GM21360 (cell line): ENCODE measurements at regions not wholly inside any gene's neighbourhood (a gene's known extent, or its start where the extent isn't known, plus 50 kb on each side); places are given as distances from the start of the nearest gene placed in this dataset.

Experiments
- ATAC-seq: cut with Tn5 transposase; IDR thresholded peaks from one replicate; pipeline ENCODE4 v1.9.1; 2021; ENCODE audit warnings: mild to moderate bottlenecking, moderate library complexity; ENCODE audit not compliant: unreplicated experiment

DNA sequence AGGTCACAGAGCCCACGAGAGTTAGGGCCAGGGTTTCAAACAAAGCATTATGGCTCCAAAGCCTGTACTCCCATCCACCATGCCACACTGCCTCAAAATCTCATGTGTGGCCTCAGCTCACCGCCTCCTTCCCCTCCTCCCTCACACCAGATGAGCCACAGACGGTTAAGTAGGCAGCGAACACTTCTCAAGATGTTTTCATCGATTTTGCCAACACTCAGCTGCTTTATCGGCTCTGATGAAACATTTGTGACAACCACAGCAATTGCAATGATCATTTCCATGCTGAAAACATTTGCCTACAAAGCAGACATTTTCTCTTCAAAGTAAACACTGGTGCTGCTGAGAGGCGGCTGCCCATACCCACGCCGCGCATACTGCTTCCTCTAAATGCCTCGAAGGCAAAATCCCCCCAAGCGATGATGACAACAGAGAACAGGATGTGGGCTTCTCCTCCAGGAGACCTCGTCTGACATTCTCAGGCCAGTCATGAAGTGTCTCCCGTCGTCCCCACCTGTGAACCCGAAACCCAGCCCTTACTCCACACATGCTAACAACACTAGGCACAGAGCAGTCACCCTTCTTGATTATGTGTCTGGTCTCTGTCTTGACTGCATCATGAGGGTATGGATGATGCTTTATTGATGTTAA is 599.2 kb downstream of the SOX6 start:
- ATAC-seq = no peak

DNA sequence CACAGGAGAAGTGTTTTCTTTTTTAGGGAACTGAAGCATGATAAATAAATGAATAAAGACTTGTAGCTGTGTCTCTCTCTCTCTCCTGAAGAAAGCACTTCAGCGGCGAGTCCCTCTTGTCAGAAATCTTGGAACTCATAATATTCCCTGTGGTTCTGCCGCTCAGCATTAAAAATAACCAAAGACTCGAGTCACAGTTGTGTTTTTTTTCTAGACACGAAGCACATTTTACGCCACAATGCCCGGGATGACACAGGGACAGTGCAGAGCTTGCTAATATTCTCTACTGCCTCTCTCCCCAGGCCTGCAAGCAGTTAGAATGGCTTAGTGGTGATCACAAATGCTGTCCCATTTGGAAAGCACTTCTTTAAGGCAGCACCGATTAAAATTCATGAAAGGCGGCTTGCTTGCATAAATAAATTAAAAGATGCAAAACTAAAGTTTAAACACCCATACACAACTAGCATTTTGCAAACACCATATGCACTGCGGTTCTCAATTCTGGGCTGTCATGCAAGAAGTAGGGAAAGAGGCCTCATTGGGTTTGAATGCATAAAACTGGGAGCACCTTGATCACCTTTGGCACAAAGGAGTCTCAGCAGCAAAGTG is 597.4 kb downstream of the SOX6 start:
- no peak for ATAC-seq

DNA sequence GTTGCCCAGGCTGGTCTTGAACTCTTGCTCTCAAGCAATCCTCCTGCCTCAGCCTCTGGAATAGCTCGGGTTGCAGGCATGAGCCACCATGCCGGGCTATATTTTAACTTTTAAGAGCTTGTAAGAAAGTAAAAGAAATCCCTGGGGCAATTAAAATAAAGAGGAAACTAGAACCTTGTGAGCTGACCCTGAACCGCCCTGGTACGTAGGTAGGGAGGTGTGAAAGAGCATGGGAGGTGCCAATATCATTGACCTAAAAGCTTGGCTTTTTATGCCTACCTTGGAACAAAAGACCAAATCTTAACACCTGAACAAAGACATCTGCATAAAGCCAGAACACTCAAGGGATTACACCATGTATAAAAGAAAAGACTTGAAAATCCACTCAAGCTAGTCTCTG is 595.1 kb downstream of the SOX6 start:
- ATAC-seq = no peak

DNA sequence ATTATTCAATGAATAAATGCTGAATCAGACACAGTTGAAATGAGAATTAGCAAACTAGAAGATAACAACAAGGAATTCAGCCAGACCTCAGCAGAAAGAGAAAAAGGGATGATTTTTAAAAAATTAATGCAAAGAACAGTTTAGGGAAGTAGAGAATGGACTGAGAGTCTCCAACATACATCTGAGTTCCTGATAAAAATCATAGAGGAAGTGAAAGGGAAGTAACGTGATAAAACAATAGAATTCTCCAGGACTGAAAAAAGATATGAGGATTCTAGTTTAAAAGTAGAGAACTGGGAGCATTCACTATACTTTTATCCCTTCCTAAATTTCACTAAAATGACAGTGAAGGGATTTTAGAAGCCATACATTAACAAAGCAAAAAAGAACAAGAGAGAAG is 592.0 kb downstream of the SOX6 start:
- no peak for ATAC-seq

DNA sequence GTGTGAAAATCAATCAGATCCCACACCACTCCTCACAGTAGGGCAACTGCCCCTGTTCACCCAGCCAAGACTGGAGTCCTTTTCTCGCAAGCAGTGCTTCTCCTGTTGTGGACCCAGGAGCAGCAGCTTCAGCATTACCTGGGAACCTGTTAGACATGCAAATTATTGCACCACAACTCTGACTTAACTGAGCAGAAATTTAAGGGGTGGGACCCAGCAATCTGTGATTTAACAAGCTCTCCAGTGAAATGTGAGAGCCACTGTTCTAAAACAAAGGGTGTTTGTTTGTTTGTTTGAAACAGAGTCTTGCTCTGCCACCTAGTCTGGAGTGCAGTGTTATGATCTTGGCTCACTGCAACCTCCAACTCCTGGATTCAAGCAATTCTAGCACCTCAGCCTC is 591.4 kb downstream of the SOX6 start:
- ATAC-seq = no peak

DNA sequence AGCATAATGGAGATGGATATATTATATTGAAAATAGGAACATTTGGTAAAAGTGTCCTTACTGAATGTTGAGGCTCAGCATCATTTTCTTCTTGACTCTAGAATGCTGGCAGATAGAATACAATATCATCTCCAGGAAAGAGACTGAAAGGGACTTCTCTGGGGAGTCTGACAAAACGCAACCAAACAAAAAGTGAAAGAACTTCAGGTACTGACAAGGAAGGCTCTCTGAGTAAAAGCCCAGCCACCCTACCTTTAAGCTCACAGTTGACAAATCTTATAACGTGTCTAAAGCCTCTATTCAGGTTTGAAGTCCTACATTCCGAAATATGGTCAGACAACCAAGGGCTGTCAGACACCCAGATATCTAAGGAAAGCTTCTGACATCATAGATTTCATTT is 590.8 kb downstream of the SOX6 start:
- no peak for ATAC-seq

DNA sequence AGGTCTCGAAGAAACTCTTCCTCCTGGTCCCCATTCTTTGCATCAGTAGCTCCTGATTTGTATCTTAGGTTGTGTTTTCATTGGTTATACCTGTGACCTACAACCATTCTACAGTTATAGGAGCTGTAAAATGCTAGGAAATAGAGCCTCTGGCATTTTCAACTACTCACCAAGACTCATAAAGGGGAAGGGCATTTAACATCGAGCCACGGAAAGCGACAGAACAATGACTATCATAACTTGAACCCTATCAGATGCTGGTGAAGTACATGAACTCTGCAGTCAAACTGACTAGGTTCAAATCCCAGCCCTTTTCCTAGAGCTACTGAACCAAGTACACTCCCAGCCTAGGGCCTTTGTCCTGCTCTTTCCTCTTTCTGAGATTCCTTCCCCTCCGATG is 588.0 kb downstream of the SOX6 start:
- no peak for ATAC-seq

DNA sequence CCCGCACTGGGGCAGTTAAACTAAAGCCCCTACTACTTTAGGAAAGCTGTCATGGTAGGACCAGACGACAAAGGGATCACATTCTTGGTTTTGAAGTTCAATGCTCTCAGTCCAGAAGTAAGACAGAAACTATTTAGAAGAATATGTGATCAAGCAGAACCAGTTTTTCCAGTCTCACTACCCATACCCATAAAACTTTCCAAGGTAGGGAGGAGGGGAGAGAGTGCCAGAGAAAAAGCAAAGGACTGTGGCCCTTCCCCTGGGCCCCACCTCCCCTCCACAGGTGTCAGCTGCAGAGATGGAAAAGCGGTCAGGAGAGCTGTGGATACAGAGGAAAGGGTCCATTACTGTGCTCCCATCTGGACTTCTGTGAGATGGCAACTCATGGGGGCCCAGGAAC is 587.1 kb downstream of the SOX6 start:
- no peak for ATAC-seq

DNA sequence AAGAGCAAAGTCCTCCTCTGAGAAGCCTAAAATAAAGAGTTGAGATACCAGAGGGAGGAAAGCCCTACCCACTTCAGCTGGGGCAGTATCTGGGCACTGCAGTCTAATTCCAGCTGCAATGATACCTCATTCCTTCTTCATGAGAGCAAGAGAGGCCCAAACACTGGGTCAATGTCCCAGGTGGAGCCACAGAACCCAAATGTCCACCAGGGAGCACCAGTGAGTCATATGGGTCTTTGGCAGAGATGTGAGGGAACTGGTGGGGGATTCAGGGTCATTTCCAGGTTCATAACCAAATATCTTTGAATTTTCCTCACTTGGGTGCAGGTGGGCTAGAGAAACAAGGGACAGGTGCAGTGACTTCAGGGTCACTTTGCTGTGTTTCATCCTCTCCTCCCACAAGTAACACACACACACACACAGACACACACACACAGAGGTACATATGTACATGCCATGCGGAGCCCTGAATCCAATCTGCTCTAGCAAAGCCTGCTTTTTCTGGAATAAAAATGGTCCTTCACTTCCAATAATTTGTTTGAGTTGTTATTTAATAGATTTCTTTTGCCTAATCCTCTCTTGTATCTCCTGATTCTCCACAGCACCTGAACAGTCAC is 585.4 kb downstream of the SOX6 start:
- no peak for ATAC-seq

DNA sequence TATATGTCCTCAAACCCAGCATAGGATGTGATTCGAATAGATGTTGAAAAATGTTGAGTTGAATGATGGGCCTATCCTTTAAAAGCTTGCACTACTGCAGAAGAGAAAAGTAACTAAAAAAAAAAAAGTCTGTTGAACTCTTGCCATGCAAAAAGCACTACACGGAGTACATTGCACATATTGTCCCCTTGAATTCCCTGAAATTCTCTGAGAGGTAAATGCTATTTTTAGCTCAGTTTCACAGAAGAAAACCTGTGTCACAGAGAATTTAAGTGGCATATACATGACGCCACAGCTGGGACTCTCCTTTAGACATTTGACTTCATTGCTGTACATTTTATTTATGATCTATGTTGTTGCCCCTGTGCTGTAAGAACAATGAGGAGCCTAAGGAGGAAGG is 583.8 kb downstream of the SOX6 start:
- no peak for ATAC-seq

DNA sequence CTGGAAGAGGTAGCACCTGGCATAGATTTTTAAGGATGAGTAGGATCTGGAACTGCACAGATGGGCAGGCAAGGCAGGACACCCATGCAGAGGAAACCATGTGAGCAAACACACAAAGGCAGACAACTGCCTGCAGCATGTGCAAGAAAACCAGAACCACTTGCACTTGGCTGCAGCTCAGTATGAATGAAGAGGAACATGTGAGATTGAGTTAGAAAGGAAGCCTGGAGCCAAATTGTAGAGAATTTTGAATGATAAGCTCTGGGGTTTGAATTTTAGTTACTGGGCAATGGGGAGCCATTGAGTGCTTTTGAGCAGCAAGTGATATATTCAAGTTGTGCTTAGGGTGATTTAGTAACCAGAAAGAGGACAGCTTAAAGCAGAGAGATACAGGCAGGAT is 583.4 kb downstream of the SOX6 start:
- ATAC-seq = no peak

DNA sequence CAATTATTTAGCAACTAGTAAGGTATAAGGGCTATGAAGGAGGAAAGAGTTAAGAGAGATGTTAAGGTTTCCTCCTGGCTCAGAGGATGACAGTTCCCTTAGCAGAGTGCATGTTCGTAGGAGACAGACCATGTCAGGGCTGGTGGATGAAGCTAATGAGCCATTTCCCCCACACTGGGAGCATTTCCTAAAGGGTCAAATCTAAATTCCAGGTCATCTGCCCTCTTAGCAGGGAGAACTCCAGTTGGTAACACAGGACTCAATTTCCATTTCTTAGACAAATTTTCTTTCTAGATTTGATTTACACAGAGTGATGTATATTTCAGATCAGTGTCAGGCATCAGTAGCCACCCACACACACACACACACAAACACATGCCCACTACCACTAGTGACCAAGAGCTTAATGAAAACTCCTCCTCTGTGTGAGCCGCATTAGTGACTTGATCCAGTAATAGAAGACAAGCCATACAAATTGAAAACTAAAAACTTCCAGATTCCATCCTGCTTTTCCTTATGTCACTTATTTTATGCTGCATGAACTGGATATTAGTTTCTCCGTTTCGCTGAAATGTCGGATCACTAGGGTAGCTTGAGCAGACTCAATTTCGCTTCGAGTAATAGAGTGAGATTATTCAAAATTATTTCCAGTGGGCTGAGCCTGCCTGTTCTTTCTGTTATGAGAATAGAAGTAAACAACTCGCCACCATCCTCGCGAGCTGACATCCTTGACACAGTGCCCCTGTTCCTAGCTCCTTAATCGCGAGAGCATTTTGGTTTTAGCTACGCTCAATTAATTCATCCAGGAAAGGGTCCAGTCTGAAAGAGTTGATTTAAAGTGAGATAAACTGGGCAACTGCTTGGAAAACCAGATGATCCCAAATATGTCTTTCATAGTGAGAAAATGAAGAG is 582.6 kb downstream of the SOX6 start:
- no peak for ATAC-seq

DNA sequence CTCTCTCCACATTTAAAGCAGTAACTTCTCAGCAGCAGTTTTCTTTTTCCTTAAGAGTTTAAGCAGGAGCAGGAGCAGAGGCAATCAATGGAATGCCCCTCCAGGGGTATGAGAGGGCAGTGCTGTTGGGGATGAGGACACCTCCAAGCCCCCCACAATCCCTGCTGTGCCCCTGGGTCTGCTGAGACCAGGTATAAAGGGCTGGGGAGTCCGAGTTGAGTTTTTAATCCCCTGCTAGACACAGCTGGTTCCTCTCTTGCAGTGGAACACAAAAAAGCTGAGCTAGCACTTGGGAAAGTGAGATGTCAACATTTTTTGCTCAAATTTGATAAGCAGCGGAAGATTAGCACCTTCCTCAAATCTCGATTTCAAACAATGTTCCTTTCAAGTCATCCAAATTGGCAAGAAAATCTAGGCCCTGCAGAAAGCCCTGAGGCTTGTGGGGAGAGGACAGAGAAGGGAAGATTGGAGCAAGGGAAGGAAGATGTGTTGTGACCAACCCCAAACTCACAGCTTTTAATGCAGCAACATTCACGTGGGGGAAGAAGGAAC is 581.9 kb downstream of the SOX6 start:
- no peak for ATAC-seq

DNA sequence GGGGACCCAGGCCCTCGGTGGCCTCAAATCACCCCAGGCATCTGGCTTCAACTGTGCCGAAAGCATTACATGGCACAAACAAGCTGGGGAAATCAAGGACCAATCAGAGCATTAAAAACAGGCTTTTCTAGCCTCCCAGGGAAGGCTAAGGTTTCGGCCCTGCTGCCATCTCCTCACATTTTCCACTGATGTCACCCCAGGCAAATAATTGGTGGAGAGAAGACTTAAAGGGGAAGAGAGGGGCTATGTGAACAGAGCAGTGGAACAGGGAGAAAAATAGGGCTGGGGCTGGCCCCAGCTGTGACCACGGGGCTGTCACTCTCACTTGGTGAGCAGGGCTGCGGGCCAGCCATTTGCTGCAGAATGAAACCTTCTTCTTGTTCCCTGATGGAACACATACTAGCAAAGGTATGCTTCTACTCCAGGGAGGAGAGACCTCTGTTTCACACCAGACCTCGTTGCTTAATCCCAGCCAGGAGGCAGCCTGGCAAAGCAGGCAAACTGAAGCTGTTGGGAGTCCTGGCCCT is 581.3 kb downstream of the SOX6 start:
- ATAC-seq = no peak

DNA sequence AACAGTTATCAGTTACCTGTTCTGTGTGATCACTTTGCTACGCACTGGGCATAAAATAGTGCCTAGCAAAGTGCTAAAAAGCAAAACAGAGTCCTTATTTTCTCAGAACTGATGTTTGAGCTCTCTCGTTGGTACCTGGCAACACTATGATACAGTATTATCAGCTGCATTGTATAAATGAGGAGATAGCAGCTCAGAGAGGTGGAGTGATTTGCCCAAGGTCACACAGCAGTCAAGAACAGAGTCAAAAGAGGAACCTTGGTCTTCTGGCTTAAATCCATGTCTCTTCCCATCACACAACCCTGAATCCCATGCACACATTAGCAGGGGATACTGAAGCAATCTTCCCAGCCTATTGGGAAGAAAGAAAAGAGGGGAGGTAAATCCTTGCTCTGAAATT is 580.5 kb downstream of the SOX6 start:
- no peak for ATAC-seq

DNA sequence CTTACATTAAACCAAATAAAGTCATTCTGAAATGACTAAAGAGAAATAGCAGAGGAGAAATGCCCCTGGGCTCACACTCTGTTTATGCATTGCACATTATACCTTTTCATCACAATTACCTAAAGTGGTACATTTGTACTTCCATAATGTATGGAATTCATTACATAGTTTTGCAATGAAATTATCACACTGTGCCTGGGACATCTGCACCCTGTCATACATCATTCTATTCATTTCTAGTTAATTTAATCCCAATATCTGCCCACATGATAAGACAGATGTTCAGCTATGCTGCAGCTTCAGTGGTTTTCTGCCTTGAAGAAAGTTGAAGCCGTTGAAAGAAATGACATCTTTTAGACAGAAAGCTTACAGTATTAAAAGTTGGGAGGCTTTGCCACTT is 580.0 kb downstream of the SOX6 start:
- ATAC-seq = no peak

DNA sequence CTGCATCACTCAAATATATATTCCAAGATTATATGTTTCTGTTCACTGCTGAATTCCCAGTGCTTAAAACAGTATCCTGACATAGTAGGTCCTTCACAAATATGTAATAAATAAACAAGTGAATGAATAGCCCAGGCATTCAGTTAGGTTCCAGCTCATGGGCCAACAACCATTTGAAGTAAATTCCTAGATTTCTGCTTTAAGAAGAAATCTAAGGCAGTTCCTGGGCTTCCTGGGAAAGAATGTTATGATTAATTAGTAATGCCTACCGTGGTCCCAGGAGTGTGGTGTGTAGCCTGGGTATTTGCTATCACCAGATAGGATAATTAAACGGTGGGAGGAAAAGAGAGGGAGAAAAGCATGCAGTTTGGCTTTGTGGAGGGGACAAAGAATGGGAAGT is 576.8 kb downstream of the SOX6 start:
- no peak for ATAC-seq

DNA sequence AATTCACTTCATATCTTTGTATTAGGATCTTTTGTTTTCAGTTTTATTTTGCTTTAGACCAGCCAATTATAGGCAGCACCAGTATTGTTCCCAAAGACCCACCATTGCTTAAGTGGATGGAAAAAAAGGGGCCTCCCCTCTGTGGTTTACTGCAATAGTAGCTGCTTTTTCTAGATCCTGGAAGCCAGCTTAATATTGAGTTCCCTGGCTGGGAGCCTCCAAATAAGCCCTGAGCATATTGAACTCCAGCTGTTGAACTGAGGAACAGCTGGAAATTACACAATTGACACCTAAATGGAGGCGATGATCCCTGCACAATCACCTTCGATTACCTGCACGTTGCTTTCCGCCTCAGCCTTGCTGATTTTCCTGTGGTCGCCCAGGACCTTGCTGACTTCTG is 576.0 kb downstream of the SOX6 start:
- no peak for ATAC-seq

DNA sequence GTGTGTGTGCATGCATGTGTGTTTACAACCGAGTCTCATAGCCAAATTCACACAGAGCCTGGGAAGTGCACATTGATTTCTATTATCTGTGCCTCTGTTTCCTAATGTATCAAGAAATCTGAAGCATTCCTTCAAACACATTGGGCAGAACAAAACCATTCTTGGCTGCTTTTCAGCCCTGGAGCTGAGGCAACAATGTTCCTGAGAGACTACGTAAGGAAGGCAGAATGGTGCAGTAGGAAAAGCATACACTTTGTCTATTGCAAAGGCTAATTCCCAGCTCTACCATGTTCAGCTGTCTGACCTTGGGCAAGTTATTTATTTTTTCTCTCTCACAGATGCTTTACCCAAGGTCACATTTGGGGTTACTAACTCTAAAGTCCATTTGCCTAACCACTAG is 575.5 kb downstream of the SOX6 start:
- ATAC-seq = no peak

DNA sequence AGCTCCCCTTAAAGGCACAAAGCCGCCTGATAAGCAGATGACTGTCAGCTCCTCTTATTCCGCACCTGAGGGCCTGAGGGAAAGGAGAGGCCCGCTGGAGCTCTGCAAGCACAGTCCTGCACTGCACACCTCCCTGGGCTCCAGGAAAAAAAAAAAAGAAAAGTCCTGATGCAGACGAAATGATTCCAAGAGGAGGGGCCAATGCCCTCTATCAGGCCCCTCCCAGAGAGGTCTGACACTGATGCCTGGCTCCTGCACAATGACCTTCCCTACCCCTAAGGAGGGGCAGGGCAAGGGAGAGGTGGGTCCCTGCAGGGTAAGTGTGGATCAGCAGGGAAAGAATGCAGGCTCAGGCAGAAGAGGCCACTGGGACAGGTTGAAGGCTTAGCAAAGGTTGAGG is 572.7 kb downstream of the SOX6 start:
- no peak for ATAC-seq
